ENCODE measurements at regions not wholly inside any gene's neighbourhood (a gene's known extent, or its start where the extent isn't known, plus 50 kb on each side); places are given as distances from the start of the nearest gene placed in this dataset.

DNA sequence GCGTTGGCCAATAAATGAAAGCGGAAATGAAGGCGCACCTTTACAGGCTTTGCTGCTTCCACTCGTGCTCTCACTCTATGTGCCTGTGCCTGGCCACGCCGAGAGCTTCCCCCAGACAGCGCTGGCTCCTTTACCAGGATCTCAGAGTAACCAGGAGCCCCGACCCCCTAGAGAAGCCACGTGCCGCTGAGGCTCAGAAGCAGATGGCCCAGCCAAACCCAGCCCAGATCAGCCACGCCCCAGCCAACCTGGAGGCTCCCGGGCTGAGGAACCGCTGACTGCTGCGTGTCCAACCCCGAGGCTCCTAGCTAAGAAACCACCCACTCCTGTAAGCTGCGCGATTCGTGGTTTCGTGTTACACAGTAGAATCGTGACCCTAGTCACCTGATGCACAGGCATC is 199.3 kb downstream of the NCK2 start:
- no peak for FAIRE-seq
- H3K4me1 ChIP-seq (replicated peaks in 1 of 4; ENCODE audit: control insufficient read depth in 3 of 4, insufficient read depth in 4 of 4, low read length in 3 of 4): no peaks in the 10 kb centered on the region; a peak in 1 of 7 replicates

More for the DNA sequence above, 199.3 kb downstream of the NCK2 start:
- H4K8ac ChIP-seq (ENCODE audit: extremely low read depth, insufficient read depth, low read length): no peak overlapping the region
- no peak overlapping the region for H2BK12ac ChIP-seq (ENCODE audit: low read depth, low read length)
- H3K79me1 ChIP-seq (ENCODE audit: low read depth, low read length): no peaks in the 10 kb centered on the region
- H4K5ac ChIP-seq (ENCODE audit: insufficient read length, low read depth, low read length): no peak overlapping the region
- no peak overlapping the region for H3K9ac ChIP-seq (replicated peaks in 1 of 4; ENCODE audit: extremely low read depth in 1 of 4, low read depth in 3 of 4, low read length in 3 of 4)
- H2BK5ac ChIP-seq (ENCODE audit: low read depth, low read length): no peak overlapping the region
- H3K27me3 ChIP-seq (replicated peaks in 1 of 4; ENCODE audit: control insufficient read depth in 3 of 4, extremely low read depth in 1 of 4, insufficient read depth in 3 of 4, low read length in 3 of 4): no peaks in the 10 kb centered on the region; a peak in 2 of 7 replicates
- H2AFZ ChIP-seq (ENCODE audit: low read length): no peak overlapping the region
- H3K23ac ChIP-seq (ENCODE audit: insufficient read length): no peak overlapping the region
- no peak overlapping the region for H2BK120ac ChIP-seq (replicated peaks; ENCODE audit: low read depth, low read length)
- no peak overlapping the region for H3K4me2 ChIP-seq (ENCODE audit: insufficient read depth in 1 of 2, low read depth in 2 of 2, low read length in 2 of 2)
- no peak for TF ChIP-seq KDM5A (IDR thresholded peaks at IDR 0.05; ENCODE audit: low read length)
- no peak for TF ChIP-seq EGR1 (IDR thresholded peaks at IDR 0.05; ENCODE audit: borderline replicate concordance, low read depth, low read length)
- no peak for TF ChIP-seq SRF (IDR thresholded peaks at IDR 0.05; ENCODE audit: low read depth, low read length)
- TF ChIP-seq TEAD4 (IDR thresholded peaks at IDR 0.05; ENCODE audit: low read depth, low read length): no peak
- TF ChIP-seq, protein P1, sequence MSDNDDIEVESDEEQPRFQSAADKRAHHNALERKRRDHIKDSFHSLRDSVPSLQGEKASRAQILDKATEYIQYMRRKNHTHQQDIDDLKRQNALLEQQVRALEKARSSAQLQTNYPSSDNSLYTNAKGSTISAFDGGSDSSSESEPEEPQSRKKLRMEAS (IDR thresholded peaks at IDR 0.05): no peak
- TF ChIP-seq EP300 (IDR thresholded peaks at IDR 0.05; ENCODE audit: borderline replicate concordance in 1 of 2, low read depth in 2 of 2, low read length in 2 of 2): no peak
- TF ChIP-seq POLR2A (IDR thresholded peaks at IDR 0.05; ENCODE audit: control extremely low read depth in 1 of 2, low read depth in 2 of 2, low read length in 2 of 2): no peak
- TF ChIP-seq RAD21 (IDR thresholded peaks at IDR 0.05 in 1 of 2, conservative IDR thresholded peaks at IDR 0.05 in 1 of 2; ENCODE audit: low read depth in 2 of 2, low read length in 2 of 2): no peak
- no peak overlapping the region for H2BK15ac ChIP-seq (ENCODE audit: low read length)
- no peak overlapping the region for H4K91ac ChIP-seq (replicated peaks; ENCODE audit: insufficient read length, low read length)
- H4K20me1 ChIP-seq (replicated peaks in 1 of 2; ENCODE audit: control insufficient read depth in 1 of 2, insufficient read depth in 2 of 2, low read length in 2 of 2): no peaks in the 10 kb centered on the region
- ChIA-PET CTCF (ENCODE audit: partially characterized antibody) (interaction anchor here (0.5 to 2.1 kb wide), 3 partner anchors 24 to 1437 kb away, joined by 3 to 7 read pairs (median 3); no protein-coding TSS in a partner anchor), POLR2A (ENCODE audit: partially characterized antibody) (no interaction called here)
- no peak overlapping the region for H3K4ac ChIP-seq (replicated peaks; ENCODE audit: insufficient read length, low read depth, low read length)
- DNase-seq (ENCODE audit: low read depth in 1 of 2, low spot score in 2 of 2): no peak
- H3K14ac ChIP-seq (ENCODE audit: insufficient read length): no peak overlapping the region
- WGBS, 2 experiments (ENCODE audit: extremely low coverage in 1 of 2, insufficient coverage in 1 of 2, insufficient read length in 1 of 2, insufficient replicate concordance in 2 of 2, low coverage in 1 of 2, low lambda C conversion rate in 2 of 2, missing lambda C conversion rate in 1 of 2): 91% methylated on average over 20 of the region's 20 CpGs; no CpG with 5 or more reads in 1 of the 2 experiments
- no peak overlapping the region for H2AK5ac ChIP-seq (ENCODE audit: low read depth, low read length)
- no peak overlapping the region for H2BK20ac ChIP-seq (ENCODE audit: low read length)
- H3K4me3 ChIP-seq (ENCODE audit: extremely low read depth in 1 of 4, insufficient read depth in 2 of 4, low read depth in 3 of 4, low read length in 4 of 4): no peak overlapping the region
- H3K27ac ChIP-seq (ENCODE audit: low read depth, low read length): no peak overlapping the region
- no peaks in the 10 kb centered on the region for H3K36me3 ChIP-seq (ENCODE audit: control insufficient read depth in 2 of 4, insufficient read depth in 4 of 4, low read length in 3 of 4)
- no peaks in the 10 kb centered on the region; the same call in 1 of the 2 replicates for H3K23me2 ChIP-seq (ENCODE audit: low read depth, low read length)
- no peaks in the 10 kb centered on the region for H3K79me2 ChIP-seq (ENCODE audit: control insufficient read depth in 1 of 2, insufficient read depth in 2 of 2, low read length in 2 of 2)
- H3K18ac ChIP-seq (ENCODE audit: extremely low read depth, low read length): no peak overlapping the region
- H3K56ac ChIP-seq (replicated peaks; ENCODE audit: insufficient read length, low read depth, low read length): no peak overlapping the region
- no peaks in the 10 kb centered on the region for H3K9me3 ChIP-seq (ENCODE audit: insufficient read depth in 2 of 2, low read depth in 1 of 2, low read length in 1 of 2)

All from H1 (cell line).